Activated naive CD4-positive, alpha-beta T cell treated with anti-CD3 and anti-CD28 coated beads, Interleukin-2, amount 50 U/mL, for 24 hours (primary cell): ENCODE measurements at regions not wholly inside any gene's neighbourhood (a gene's known extent, or its start where the extent isn't known, plus 50 kb on each side); places are given as distances from the start of the nearest gene placed in this dataset.
"Not testable (repeated sequence)": the region's sequence is repeated elsewhere in the genome, so short reads cannot be mapped to it uniquely, and the experiment has no call there.

Experiments
- H3K27ac Mint-ChIP-seq: one replicate; pipeline ENCODE4 v1.8.0; 2021; ENCODE audit warnings: mild to moderate bottlenecking, mixed read lengths
- H3K27me3 Mint-ChIP-seq: one replicate; pipeline ENCODE4 v1.8.0; 2021; ENCODE audit warnings: mixed read lengths
- H3K36me3 Mint-ChIP-seq: one replicate; pipeline ENCODE4 v1.8.0; 2021; ENCODE audit warnings: mixed read lengths
- H3K4me1 Mint-ChIP-seq: one replicate; pipeline ENCODE4 v1.8.0; 2021; ENCODE audit warnings: mixed read lengths
- H3K4me3 Mint-ChIP-seq: one replicate; pipeline ENCODE4 v1.8.0; 2021; ENCODE audit warnings: mild to moderate bottlenecking, mixed read lengths
- H3K9me3 Mint-ChIP-seq: one replicate; pipeline ENCODE4 v1.8.0; 2021; ENCODE audit warnings: mixed read lengths

DNA sequence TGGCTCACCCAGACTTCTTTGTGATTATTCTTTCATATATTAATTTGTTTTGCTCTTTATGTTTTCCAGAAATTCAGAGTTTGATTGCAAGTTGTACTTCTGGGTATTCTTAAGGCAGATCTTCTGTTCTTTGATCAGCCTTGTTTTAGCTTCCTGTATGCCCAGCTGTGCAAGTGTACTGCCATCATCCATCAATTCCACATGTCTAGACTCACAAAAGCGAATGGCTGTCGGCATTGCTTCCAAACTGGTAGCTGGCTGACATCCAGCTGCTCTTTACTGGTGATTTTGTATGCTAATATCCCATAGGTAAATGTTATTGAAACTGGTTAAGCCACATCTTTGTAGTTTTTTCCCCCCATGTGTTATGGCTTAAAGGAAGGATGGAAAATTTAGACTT is 1084.8 kb upstream of the CITED2 start:
- Mint-ChIP-seq H3K36me3 (no peaks in the 10 kb centered on the region), H3K27ac (no peak overlapping the region), H3K9me3 (no peaks in the 10 kb centered on the region), H3K27me3 (peaks cover 8% of the 10 kb centered on the region), H3K4me1 (no peaks in the 10 kb centered on the region), H3K4me3 (no peak overlapping the region)

DNA sequence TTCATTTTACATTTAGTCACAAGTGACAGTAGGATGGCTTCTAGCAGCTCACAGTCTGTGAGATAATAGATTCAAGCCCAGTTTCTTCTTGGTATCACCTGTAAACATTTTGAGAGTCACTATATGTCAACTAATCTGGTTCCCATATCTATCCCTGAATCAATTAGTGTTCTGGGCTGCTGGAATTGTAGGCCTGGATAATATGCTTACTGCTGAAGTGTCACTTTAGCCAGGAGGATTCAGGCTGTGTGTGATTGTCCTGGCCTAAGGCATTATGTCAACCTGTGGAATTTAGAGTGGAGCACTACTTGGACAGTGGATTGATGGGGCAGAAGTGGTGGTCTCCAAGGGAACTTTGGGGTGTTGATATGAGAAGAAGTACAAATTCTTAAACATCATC is 1071.8 kb upstream of the CITED2 start:
- no peaks in the 10 kb centered on the region for H3K27me3 Mint-ChIP-seq
- H3K4me1 Mint-ChIP-seq = no peaks in the 10 kb centered on the region
- no peaks in the 10 kb centered on the region for H3K36me3 Mint-ChIP-seq
- H3K27ac Mint-ChIP-seq = no peak overlapping the region
- no peaks in the 10 kb centered on the region for H3K9me3 Mint-ChIP-seq
- no peak overlapping the region for H3K4me3 Mint-ChIP-seq

DNA sequence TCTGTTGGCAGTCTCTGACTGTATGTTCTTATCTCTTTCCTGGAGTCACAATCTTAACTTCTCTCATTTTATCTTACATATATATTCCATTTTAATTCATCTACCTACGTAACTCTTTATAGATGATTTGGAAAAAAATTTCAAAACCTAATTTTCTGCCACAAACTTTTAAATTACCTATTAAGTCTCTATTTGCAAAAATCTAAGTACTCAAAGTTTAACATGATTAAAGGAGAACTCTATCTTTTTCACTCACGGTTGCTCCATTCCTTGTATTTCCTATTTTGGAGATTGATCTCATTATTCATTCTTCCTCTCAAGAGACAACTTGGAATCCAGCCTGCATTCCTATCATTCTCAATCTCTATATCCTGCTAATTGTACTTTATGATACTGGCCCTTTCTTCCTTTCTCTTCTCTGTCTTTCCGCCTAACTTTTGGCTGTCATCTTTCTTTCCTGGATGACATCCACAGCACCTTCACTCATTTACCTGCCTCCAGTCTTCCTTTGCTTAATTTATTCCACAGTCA is 1071.1 kb upstream of the CITED2 start:
- Mint-ChIP-seq H3K4me1 (no peaks in the 10 kb centered on the region), H3K27ac (no peak overlapping the region), H3K4me3 (no peak overlapping the region), H3K36me3 (no peaks in the 10 kb centered on the region), H3K9me3 (no peaks in the 10 kb centered on the region), H3K27me3 (no peaks in the 10 kb centered on the region)

DNA sequence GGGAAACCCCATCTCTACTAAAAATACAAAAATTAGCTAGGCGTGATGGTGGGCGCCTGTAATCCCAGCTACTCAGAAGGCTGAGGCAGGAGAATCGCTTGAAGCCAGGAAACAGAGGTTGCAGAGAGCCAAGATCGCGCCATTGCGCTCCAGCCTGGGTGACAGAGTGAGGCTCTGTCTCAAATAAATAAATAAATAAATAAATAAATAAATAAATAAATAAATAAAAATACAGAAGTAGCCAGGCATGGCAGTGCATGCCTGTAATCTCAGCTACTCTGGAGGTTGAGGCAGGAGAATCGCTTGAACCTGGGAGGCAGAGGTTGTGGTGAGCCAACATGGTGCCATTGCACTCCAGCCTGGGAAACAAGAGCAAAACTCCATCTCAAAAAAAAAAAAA is 1068.7 kb upstream of the CITED2 start:
- not testable (repeated sequence) for H3K4me3 Mint-ChIP-seq, H3K36me3 Mint-ChIP-seq, H3K4me1 Mint-ChIP-seq, H3K27ac Mint-ChIP-seq, H3K27me3 Mint-ChIP-seq, H3K9me3 Mint-ChIP-seq

DNA sequence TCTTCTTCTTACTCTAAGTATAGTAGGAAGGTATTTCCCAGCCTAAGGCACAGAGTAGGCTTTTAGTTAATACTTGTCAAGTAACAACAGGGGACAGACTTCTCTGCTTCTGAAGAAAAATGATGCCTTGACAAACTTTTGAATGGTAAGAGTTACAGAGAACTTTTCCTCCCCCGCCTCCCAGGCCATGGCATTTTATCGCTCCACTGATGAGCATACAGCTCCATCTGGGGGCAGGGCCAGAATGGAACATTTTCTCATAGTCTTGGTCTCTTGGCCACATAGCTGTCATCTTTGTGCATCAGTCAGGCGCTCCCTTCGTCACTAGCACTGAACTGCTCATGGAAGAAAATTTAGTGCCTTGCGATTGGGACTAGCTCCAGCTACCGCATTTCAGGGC is 1066.8 kb upstream of the CITED2 start:
- Mint-ChIP-seq H3K27me3 (no peaks in the 10 kb centered on the region), H3K4me1 (no peaks in the 10 kb centered on the region), H3K27ac (no peak overlapping the region), H3K9me3 (no peaks in the 10 kb centered on the region), H3K36me3 (no peaks in the 10 kb centered on the region), H3K4me3 (no peak overlapping the region)

DNA sequence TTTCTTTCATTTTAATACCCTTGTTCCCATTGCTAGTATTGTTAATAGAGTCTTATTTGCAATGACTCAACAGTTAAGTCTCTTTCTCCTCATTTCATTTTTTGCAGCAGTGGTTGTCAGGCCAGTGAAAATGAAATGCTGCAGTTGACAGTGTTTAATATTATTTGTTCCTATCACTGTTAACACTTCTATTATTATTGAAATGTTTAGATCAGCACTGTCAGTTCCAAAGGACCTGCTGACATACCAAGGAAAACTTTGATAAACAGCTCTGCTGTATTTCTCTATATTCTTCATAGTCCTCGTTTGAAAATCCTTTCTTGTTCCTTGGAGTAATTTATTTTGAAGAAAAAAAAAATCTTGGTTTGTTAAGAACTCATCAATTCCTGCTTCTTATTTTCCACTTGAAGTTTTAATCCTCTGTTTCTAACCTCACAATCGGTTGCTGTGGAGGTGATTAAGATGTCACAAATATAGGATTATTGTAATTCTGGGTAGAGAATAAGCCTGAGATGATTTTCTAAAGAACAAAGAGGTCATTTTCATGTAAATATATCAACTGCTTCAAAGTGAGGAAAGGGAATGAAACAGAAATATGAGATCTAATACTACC is 1065.9 kb upstream of the CITED2 start:
- Mint-ChIP-seq H3K4me3 (no peak overlapping the region), H3K4me1 (no peaks in the 10 kb centered on the region), H3K9me3 (no peaks in the 10 kb centered on the region), H3K27me3 (no peaks in the 10 kb centered on the region), H3K27ac (no peak overlapping the region), H3K36me3 (no peaks in the 10 kb centered on the region)

DNA sequence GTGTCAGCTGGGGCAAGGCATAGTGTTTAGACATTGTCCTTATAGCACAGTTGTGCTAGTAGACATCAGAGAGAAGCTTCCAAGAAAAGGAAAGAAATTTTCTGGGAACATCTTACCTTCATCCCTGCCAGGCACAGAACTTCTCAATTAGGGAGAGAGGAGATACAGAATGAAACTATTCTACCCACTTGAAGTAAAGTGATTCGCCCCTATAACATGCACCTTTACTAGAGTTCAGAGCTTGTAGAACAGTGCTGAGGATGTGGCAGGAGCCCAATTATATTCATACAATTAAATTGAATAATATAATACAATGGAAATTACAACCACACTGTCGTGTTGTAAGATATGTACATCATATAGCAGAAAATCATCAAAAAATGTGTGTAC is 1063.9 kb upstream of the CITED2 start:
- Mint-ChIP-seq H3K4me1 (no peaks in the 10 kb centered on the region), H3K36me3 (no peaks in the 10 kb centered on the region), H3K4me3 (no peak overlapping the region), H3K27ac (no peak overlapping the region), H3K9me3 (no peaks in the 10 kb centered on the region), H3K27me3 (no peaks in the 10 kb centered on the region)

DNA sequence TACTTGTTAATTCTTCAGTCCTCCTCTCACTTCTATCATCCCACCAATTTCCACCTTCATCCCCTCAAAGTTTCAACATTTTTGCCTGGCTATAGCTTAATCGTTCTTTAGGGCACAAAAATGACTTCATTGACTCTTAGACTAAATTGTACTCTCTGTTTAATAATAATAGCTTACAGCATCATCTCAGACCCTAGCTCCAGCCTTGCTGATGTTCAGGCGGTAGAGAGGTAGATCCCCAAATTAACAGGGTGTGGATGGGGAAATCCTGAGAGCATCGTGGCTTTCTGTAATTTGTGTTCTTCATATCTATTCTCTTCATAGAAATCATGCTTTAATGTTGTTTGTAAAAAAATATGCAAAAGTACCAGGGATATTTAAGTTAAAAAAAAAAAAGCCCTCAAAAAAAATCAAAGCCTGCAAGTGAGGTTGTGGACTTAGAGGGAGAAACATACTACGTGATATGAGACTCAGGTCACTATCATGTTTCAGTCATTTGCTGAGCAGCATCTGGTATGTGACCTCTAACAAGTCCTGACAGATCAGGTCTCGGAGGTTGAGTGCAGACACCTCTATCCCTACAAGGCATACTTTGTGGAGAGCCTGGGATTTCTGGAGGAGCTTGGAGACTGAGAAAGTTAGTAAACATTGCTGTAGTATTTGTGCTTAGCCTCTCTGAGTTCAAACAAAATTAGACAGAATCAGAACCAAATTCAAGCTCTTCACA is 1063.3 kb upstream of the CITED2 start:
- H3K4me1 Mint-ChIP-seq = no peaks in the 10 kb centered on the region
- H3K27ac Mint-ChIP-seq = no peak overlapping the region
- no peaks in the 10 kb centered on the region for H3K36me3 Mint-ChIP-seq
- H3K27me3 Mint-ChIP-seq = no peaks in the 10 kb centered on the region
- H3K4me3 Mint-ChIP-seq = no peak overlapping the region
- no peaks in the 10 kb centered on the region for H3K9me3 Mint-ChIP-seq

DNA sequence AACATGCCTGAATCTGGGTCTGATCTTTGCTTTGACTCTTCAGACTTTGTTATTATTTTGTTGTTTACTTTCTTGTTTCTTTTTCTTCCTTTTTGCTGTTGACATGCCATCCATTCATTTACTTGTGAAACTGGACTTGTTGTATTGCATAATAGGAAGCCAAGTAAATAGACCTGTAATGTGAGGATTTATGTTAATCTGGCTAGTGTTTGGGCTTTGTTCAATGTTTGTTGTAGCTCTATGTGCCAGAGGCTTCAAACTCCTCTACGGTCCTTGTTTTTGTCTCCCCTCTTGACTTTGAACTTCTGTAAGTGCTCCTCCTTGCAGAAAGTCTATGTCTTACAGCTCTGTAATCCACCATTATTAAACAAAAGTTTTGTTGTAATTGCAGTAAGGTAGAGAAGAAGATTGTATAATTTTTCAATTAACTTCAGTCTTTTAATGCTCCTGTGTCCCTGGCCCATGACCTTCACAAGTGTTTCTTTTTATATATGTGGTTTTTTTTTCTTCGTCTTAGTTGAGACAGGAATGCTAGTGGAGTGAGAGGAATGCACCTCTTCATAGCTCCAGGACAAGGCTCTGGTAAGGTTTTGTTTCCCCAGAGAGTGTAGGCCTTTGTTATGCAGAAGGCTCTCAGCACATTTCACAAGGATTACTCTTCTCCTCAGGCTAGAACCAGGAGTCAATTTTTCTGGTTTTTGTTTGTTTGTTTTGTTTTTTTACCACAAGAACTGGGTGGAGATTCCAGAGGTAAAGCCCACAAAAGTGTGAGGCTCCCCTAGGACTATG is 1061.8 kb upstream of the CITED2 start:
- Mint-ChIP-seq H3K9me3 (no peaks in the 10 kb centered on the region), H3K27me3 (no peaks in the 10 kb centered on the region), H3K27ac (no peak overlapping the region), H3K4me3 (no peak overlapping the region), H3K36me3 (no peaks in the 10 kb centered on the region), H3K4me1 (no peaks in the 10 kb centered on the region)

DNA sequence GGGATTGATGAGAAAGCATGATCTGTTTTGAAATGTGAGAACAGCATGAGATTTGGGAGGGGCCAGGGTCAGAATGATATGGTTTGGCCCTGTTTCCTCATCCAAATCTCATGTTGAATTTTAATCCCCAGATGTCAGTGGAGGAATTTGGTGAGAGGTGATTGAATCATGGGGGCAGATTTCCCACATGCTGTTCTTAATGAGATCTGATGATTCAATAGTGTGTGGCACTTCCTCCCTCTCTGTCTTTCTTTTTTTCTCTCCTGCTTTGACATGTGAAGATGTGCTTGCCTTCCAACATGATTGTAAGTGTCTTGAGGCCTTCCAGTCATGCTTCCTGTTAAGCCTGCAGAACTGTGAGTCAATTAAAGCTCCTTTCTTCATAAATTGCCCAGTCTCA is 1060.3 kb upstream of the CITED2 start:
- H3K36me3 Mint-ChIP-seq = no peaks in the 10 kb centered on the region
- H3K4me1 Mint-ChIP-seq = no peaks in the 10 kb centered on the region
- H3K4me3 Mint-ChIP-seq = no peak overlapping the region
- H3K27me3 Mint-ChIP-seq = no peaks in the 10 kb centered on the region
- H3K9me3 Mint-ChIP-seq = no peaks in the 10 kb centered on the region
- H3K27ac Mint-ChIP-seq = no peak overlapping the region

DNA sequence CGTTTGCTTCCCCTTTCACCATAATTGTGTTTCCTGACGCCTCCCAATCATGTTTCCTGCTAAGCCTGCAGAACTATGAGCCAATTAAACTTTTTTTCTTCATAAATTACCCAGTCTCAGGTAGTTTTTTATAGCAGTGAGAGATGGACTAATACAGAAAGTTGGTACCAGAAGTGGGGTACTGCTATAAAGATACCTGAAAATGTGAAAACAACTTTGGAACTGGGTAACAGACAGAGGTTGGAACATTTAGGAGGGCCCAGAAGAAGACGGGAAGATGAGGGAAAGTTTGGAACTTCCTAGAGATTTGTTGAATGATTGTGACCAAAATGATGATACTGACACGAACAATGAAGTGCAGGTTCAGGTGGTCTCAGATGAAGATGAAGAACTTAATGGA is 1058.6 kb upstream of the CITED2 start:
- H3K9me3 Mint-ChIP-seq = no peaks in the 10 kb centered on the region
- H3K4me3 Mint-ChIP-seq = no peak overlapping the region
- no peaks in the 10 kb centered on the region for H3K36me3 Mint-ChIP-seq
- H3K27ac Mint-ChIP-seq = no peak overlapping the region
- H3K4me1 Mint-ChIP-seq = no peaks in the 10 kb centered on the region
- no peaks in the 10 kb centered on the region for H3K27me3 Mint-ChIP-seq

DNA sequence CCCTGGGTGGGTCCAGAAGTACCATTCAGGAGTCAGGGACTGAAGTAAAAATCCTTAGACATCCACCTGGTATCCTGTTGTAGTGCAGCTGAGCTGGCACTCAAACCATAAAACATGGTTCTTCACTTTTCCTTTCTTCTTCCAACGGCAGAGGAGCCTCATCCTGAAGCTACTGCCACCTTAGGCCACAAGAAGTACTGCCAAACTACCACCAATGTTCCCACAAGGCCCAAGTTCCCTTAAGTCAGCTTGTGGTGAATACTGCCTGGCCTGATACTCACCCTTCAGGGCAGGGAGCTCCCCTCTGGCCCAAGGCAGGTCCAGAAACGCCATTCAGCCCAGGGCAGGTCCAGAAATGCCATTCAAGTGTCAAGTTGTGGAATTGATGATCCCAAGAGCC is 1053.4 kb upstream of the CITED2 start:
- Mint-ChIP-seq H3K4me3 (no peak overlapping the region), H3K9me3 (peaks cover 5% of the 10 kb centered on the region), H3K27me3 (no peaks in the 10 kb centered on the region), H3K36me3 (no peaks in the 10 kb centered on the region), H3K4me1 (no peaks in the 10 kb centered on the region), H3K27ac (no peak overlapping the region)

DNA sequence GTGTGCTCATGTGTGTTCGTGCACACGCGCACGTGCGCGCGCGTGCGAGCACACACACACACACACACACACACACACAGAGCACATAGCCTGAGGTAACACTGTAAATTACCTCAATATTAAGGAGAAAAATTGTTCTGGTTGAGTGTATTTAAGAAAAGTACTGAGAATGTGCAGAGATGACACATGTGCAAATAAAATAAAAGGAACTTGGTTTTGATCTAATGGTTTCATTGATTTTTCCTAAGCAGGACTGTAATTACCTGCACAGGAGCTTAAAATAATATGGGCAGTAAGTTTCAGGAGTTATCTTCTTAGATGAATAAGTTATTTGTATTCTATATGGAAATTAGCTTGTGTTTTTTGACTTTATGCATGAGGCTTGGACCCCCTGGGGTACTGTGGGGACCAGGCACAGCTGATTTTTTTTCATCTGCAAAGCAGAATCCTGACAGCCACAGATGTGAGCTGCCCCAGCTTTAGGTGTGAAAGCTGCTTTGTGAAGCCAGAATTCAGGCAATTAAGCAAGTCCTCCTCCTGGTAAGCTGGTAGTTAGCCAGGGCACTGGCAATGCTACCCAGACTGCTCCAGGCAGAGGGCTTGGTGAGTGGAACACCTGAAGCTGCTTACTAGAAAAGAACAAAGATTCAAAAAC is 1040.6 kb upstream of the CITED2 start:
- Mint-ChIP-seq H3K4me3 (no peak overlapping the region), H3K27ac (no peak overlapping the region), H3K27me3 (peaks cover 8% of the 10 kb centered on the region), H3K9me3 (peaks cover 4% of the 10 kb centered on the region), H3K36me3 (no peaks in the 10 kb centered on the region), H3K4me1 (no peaks in the 10 kb centered on the region)

DNA sequence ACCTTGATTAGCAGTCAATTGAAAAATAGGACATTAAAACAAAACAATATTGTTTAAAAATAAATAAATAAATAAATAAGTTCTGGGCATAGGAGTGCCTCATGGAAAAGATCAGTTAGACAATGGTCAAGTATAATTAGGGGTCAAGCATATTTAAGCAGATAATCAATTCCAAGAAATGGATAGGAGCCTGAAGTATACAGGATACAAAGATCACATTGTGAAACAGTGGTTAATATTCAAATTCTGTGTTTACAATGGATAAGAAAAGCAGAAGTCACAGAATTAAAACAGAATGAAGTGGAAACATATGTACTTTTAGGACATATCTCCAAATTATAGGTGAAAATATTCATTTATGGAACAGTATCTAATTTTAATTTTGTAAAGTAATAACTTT is 1028.6 kb upstream of the CITED2 start:
- H3K4me3 Mint-ChIP-seq = no peak overlapping the region
- H3K27me3 Mint-ChIP-seq = no peaks in the 10 kb centered on the region
- no peak overlapping the region for H3K27ac Mint-ChIP-seq
- H3K36me3 Mint-ChIP-seq = no peaks in the 10 kb centered on the region
- no peaks in the 10 kb centered on the region for H3K4me1 Mint-ChIP-seq
- peaks cover 6% of the 10 kb centered on the region for H3K9me3 Mint-ChIP-seq

DNA sequence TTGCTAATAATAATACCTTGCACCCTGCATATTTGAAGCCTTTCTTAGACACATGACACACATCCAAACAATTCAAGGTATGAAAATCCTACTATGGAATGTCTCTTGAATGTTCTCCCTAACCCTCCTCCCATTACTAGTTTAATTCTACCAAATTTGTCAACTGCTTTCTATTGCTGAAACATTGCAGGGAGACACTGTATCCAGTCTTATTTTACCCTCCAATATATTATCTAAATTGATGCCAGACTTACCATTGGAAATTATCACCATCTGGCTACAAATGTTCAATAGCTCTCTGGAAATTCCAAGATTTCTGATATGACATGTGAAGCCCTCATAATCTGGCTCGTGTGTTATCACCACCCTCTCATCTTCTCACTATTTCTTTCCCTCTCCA is 1027.3 kb upstream of the CITED2 start:
- Mint-ChIP-seq H3K36me3 (no peaks in the 10 kb centered on the region), H3K27me3 (no peaks in the 10 kb centered on the region), H3K27ac (no peak overlapping the region), H3K9me3 (no peaks in the 10 kb centered on the region), H3K4me3 (no peak overlapping the region), H3K4me1 (no peaks in the 10 kb centered on the region)

DNA sequence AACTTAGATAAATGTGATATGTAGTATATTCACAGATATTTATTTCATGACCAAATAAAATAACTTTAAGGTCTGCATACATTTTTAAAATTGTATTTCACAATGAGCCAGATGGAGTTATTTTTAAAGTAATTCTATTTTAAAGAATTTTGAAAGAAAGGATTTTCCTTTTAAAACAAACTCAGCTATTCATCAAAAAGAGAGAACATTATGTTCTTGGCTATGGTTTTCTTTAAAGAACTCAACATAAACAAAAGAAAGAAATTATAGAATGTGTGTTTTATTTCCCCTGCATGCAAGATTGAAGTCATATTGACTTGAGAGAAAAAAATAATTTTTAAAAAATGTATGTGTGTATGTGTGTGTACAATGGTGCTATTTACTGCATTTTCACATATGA is 1023.6 kb upstream of the CITED2 start:
- H3K4me3 Mint-ChIP-seq = no peak overlapping the region

More for the DNA sequence above, 1023.6 kb upstream of the CITED2 start:
- Mint-ChIP-seq H3K9me3 (no peaks in the 10 kb centered on the region), H3K27me3 (no peaks in the 10 kb centered on the region), H3K36me3 (no peaks in the 10 kb centered on the region), H3K27ac (no peak overlapping the region), H3K4me1 (no peaks in the 10 kb centered on the region)
